Endothelial cell of umbilical vein (primary cell): ENCODE measurements at regions not wholly inside any gene's neighbourhood (a gene's known extent, or its start where the extent isn't known, plus 50 kb on each side); places are given as distances from the start of the nearest gene placed in this dataset.

Experiments
- BruUV-seq: library from RNA; stranded (reverse); fragments of 400-500 nt; replicated peaks from 2 replicates; lab custom pipeline; 2021; lab: Mats Ljungman, UMichigan
- CTCF ChIA-PET: fragments of 300-600, 350-600 bp; sonication (Branson Sonifier 250); formaldehyde crosslinking; loops from one replicate; lab custom pipeline; 2021; ENCODE audit warnings: antibody characterized with exemption, inconsistent platforms; lab: Charles Lee
- POLR2A ChIA-PET: fragments of 300-600, 350-600 bp; sonication (Branson Sonifier 250); formaldehyde crosslinking; loops from one replicate; lab custom pipeline; 2021; ENCODE audit warnings: antibody characterized with exemption, inconsistent platforms; lab: Charles Lee
- DNase-seq: peaks from one replicate; pipeline ENCODE4 v3.0.0-alpha.2; 2011; ENCODE audit warnings: low read depth, low spot score
- FAIRE-seq: peaks from 2 replicates; lab custom pipeline; 2011; peaks lifted over from hg19 to GRCh38; lab: Jason Lieb, UNC
- H2AFZ ChIP-seq: 2 replicates; pipeline ENCODE4 v1.6.0; 2012; ENCODE audit warnings: low read depth, low read length, control low read depth, inconsistent platforms
- H3K27ac ChIP-seq: 2 replicates; pipeline ENCODE4 v1.5.1; 2011; ENCODE audit warnings: low read depth, mild to moderate bottlenecking, control low read depth, low read length, moderate library complexity; ENCODE audit not compliant: insufficient read depth
- H3K27me3 ChIP-seq, 2 experiments: 2 replicates each; pipeline versions ENCODE4 v1.6.0 to v1.6.1; 2011; ENCODE audit warnings: low read length in 2 of 2, mixed read lengths in 1 of 2; ENCODE audit not compliant: control insufficient read depth in 2 of 2, insufficient read depth in 2 of 2
- H3K36me3 ChIP-seq, 2 experiments: 2 replicates in 1 of 2; 3 replicates in 1 of 2; pipeline ENCODE4 v1.5.1; 2011; ENCODE audit warnings: low read length in 2 of 2, mild to moderate bottlenecking in 1 of 2, moderate library complexity in 1 of 2; ENCODE audit not compliant: control insufficient read depth in 2 of 2, insufficient read depth in 2 of 2; ENCODE audit errors: extremely low read depth in 1 of 2
- H3K4me1 ChIP-seq: 3 replicates; pipeline ENCODE4 v1.5.1; 2011; ENCODE audit warnings: mild to moderate bottlenecking, low read length; ENCODE audit not compliant: control insufficient read depth, insufficient read depth; ENCODE audit errors: extremely low read depth
- H3K4me2 ChIP-seq: 2 replicates; pipeline ENCODE4 v1.6.1; 2011; ENCODE audit warnings: low read length, control low read depth, mixed read lengths; ENCODE audit not compliant: insufficient read depth
- H3K4me3 ChIP-seq, 3 experiments: fragments of 200-600 bp in 1 of 3; sonication (generic), shearing (Covaris generic) in 1 of 3; replicated peaks in 1 of 3; 2 replicates each; pipeline ENCODE4 v1.5.1; 2011 to 2016; ENCODE audit warnings: control low read depth in 3 of 3, low read length in 3 of 3, mild to moderate bottlenecking in 2 of 3, inconsistent platforms in 1 of 3, low read depth in 1 of 3, moderate library complexity in 1 of 3; ENCODE audit not compliant: insufficient read depth in 1 of 3
- H3K79me2 ChIP-seq: 2 replicates; pipeline ENCODE4 v1.6.0; 2012; ENCODE audit warnings: low read length, inconsistent platforms; ENCODE audit not compliant: control insufficient read depth, insufficient read depth
- H3K9ac ChIP-seq: replicated peaks from 2 replicates; pipeline ENCODE3; 2011; ENCODE audit warnings: low read length, control low read depth; ENCODE audit not compliant: insufficient read depth; ENCODE audit errors: extremely low read depth
- H3K9me1 ChIP-seq: replicated peaks from 3 replicates; pipeline ENCODE4 v1.6.0; 2011; ENCODE audit warnings: mild to moderate bottlenecking, low read length; ENCODE audit not compliant: control insufficient read depth, insufficient read depth; ENCODE audit errors: extremely low read depth
- H3K9me3 ChIP-seq: replicated peaks from 2 replicates; pipeline ENCODE4 v1.5.1; 2012; ENCODE audit warnings: low read length, inconsistent platforms; ENCODE audit not compliant: control insufficient read depth, insufficient read depth
- H4K20me1 ChIP-seq: replicated peaks from 2 replicates; pipeline ENCODE3; 2011; ENCODE audit warnings: mild to moderate bottlenecking, low read length; ENCODE audit not compliant: control insufficient read depth, insufficient read depth; ENCODE audit errors: extremely low read depth
- CTCF ChIP-seq, 2 donors: IDR thresholded peaks; 1 replicate in 1 of 2; 2 replicates in 1 of 2; pipeline ENCODE4 v1.5.1; 2011; ENCODE audit warnings: low read length in 2 of 2, mild to moderate bottlenecking in 2 of 2, moderate library complexity in 2 of 2, control low read depth in 1 of 2, inconsistent platforms in 1 of 2, low read depth in 1 of 2; ENCODE audit not compliant: insufficient read depth in 1 of 2; ENCODE audit errors: extremely low read depth in 1 of 2
- JUN ChIP-seq: IDR thresholded peaks from 2 replicates; pipeline ENCODE4 v1.6.1; 2011; ENCODE audit warnings: borderline replicate concordance, low read depth; ENCODE audit not compliant: insufficient read length, insufficient read depth
- MYC ChIP-seq: IDR thresholded peaks from one replicate; pipeline ENCODE4 v1.6.1; 2011; ENCODE audit warnings: mild to moderate bottlenecking, low read depth, low read length
- POLR2A ChIP-seq: IDR thresholded peaks from 2 replicates; pipeline ENCODE4 v1.6.1; 2012; ENCODE audit warnings: low read depth, mild to moderate bottlenecking, control low read depth, low read length
- POLR2AphosphoS5 ChIP-seq: IDR thresholded peaks from 2 replicates; pipeline ENCODE4 v1.6.1; 2012; ENCODE audit warnings: low read depth, mild to moderate bottlenecking, control low read depth, low read length, moderate library complexity; ENCODE audit not compliant: insufficient read depth
- dilution Hi-C: fragments of 300-500 bp; cut with MboI; formaldehyde crosslinking; loops from one replicate; pipeline ENCODE4 v1.15.0; 2019; ENCODE audit warnings: low sequenced_read_pairs; ENCODE audit not compliant: extremely low pct_ligation_motif_present
- intact Hi-C: fragments of 100-400 bp; cut with micrococcal nuclease; formaldehyde crosslinking; loops from one replicate; pipeline ENCODE4 v1.10.0; 2022
- TF ChIP-seq, protein P1 (sequence below): IDR thresholded peaks from 2 replicates; pipeline ENCODE4 v1.6.1; 2011; ENCODE audit not compliant: insufficient read depth, insufficient read length

DNA sequence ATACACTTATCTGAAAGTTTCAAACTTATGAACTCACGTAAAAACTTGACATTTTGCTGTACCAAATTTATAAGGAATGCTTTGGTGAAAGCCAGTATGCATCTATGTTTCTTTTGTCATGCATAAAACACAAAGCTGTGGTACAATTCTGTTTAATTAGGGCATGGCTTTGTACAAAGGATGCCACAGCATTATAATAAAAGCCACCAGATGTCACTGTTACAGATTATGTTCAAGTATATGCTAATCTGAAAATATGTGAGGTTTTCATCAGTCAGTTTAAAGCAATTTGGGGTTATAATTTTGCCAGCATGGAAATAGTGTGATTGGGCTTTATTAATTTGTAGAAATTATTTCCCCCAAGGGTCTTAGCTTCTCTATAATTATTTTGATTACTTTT, 69.0 kb downstream of the ATOH1 start:
- dilution Hi-C loops, result no loop called here
- Histone ChIP-seq H3K9ac (no peak overlapping the region), H4K20me1 (no peaks in the 10 kb centered on the region), H2AFZ (no peak overlapping the region), H3K4me2 (no peak overlapping the region), H3K9me3 (no peaks in the 10 kb centered on the region), H3K4me1 (no peaks in the 10 kb centered on the region), H3K9me1 (no peaks in the 10 kb centered on the region), H3K27me3 (no peaks in the 10 kb centered on the region), H3K27ac (no peak overlapping the region), H3K36me3 (no peaks in the 10 kb centered on the region), H3K79me2 (no peaks in the 10 kb centered on the region), H3K4me3 (no peak overlapping the region)
- CTCF ChIA-PET, result interaction anchor here (0.6 to 2.6 kb wide), 5 partner anchors 9 to 229 kb away, joined by 3 to 11 read pairs (median 4); no protein-coding TSS in a partner anchor
- TF ChIP-seq CTCF (IDR thresholded peaks at IDR 0.05; ENCODE audit: extremely low read depth in 1 of 2, insufficient read depth in 1 of 2, low read depth in 1 of 2, low read length in 2 of 2) (peak in 1 of 2 donors; percentile 23), POLR2AphosphoS5 (no peak), JUN (no peak)
- DNase-seq (peak; percentile 24), FAIRE-seq (peak; percentile 73)
- intact Hi-C loops, result loop anchor here (1.0 to 5.0 kb wide), 2 partner anchors 105 to 229 kb away; no protein-coding TSS in a partner anchor
- POLR2A ChIA-PET, result no interaction called here
- no TSS peak for BruUV-seq

- TF ChIP-seq CTCF (IDR thresholded peaks at IDR 0.05; ENCODE audit: extremely low read depth in 1 of 2, insufficient read depth in 1 of 2, low read depth in 1 of 2, low read length in 2 of 2), result no peak
- TF ChIP-seq POLR2A, result no peak
- TF ChIP-seq MYC, result no peak
- TF ChIP-seq POLR2AphosphoS5, result no peak
- TF ChIP-seq JUN, result no peak
- TF ChIP-seq, protein P1, sequence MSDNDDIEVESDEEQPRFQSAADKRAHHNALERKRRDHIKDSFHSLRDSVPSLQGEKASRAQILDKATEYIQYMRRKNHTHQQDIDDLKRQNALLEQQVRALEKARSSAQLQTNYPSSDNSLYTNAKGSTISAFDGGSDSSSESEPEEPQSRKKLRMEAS, result no peak
- intact Hi-C loops (no loop called here), dilution Hi-C loops (no loop called here)
- no peaks in the 10 kb centered on the region for H3K9me3 ChIP-seq
- no peaks in the 10 kb centered on the region for H3K9me1 ChIP-seq
- H3K27ac ChIP-seq, result no peak overlapping the region
- no peaks in the 10 kb centered on the region for H3K79me2 ChIP-seq
- no peaks in the 10 kb centered on the region for H3K4me1 ChIP-seq
- H3K36me3 ChIP-seq, result no peaks in the 10 kb centered on the region
- H3K27me3 ChIP-seq, result no peaks in the 10 kb centered on the region
- no peak overlapping the region for H2AFZ ChIP-seq
- no peak overlapping the region for H3K4me2 ChIP-seq
- DNase-seq (no peak), FAIRE-seq (no peak)
- CTCF ChIA-PET, result no interaction called here
- POLR2A ChIA-PET, result no interaction called here
- H4K20me1 ChIP-seq, result no peaks in the 10 kb centered on the region
- no peak overlapping the region for H3K9ac ChIP-seq
- BruUV-seq, result no TSS peak
- H3K4me3 ChIP-seq, result no peak overlapping the region
Measured at GRCh38 chr4:93908778-93909177, 80.2 kb downstream of the ATOH1 start.
